ENCODE measurements at regions not wholly inside any gene's neighbourhood (a gene's known extent, or its start where the extent isn't known, plus 50 kb on each side); places are given as distances from the start of the nearest gene placed in this dataset.

DNA sequence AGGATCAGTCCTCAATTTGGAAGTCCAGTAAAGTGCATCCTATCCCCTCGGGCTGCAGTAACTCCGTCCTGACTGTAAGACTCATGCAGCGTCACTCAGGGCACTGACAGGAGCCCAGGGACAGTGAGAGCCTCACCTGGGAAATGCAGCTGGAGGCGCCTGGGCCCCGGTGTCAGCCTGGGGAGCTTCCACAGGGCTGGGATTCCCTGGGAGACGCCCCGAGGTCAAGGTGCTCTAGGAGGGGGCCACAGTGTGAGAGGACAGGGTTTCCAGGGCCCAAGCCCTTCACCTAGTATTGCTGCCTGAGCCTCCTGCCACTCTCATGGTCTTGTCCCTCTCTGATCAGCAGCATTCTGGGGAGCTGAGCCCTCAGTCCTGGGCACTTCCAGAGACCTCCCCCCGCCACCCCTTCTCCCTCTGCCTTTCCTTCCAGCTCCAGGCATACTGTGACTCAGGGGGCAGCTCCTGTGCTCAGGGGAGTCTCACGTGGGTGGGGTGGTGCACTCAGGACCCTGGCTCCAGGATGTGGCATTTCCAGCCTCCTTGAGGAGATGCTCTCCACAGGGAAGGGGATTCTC is 99.1 kb upstream of the IGLL5 start:
- no peak for TF ChIP-seq CTCF (IDR thresholded peaks at IDR 0.05)
- no peak for TF ChIP-seq POLR2A (IDR thresholded peaks at IDR 0.05)
